CD4-positive, alpha-beta T cell treated with Interleukin-10 for 1 hour (primary cell): ENCODE measurements at regions not wholly inside any gene's neighbourhood (a gene's known extent, or its start where the extent isn't known, plus 50 kb on each side); places are given as distances from the start of the nearest gene placed in this dataset.

ENCODE experiments used
- DNase-seq: peaks from one replicate; pipeline ENCODE4 v3.0.0-alpha.2; 2020

DNA sequence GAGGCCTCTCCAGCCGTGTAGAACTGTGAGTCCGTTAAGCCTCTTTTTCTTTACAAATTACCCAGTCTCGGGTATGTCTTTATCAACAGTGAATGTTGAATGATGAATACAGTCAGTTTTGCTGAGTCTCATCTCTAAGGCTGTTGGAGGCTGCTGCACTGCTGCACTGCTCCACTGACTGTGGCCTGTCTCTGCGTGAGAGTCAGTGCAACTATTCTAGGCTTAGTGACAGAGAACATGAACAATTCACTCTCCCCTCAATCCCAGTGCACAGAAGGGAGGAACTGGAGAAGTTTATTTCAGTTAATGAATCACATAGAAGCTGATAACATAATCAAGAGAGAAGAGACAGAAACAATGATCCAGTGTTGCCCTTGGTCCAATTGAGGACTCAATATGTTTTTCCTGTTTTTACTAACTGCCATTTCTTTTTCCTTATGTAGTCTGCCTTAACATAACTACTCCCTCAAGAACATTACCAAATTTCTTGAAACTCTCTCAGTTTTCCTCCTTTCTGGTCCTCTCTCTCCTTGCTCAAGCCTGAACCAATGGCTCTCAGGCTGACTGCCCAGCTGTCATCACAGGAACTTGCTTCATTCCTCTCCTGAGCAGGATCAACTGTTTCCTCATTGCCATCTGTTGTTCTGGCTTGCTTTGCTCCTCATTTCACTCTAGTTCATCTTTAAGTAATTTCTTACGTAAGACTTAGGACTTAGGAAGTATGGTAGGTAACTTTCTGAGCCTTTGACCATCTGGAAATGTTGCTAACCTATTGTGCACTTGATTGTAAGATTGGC, 483.2 kb downstream of the METTL4 start:
- DNase-seq, result no peak

DNA sequence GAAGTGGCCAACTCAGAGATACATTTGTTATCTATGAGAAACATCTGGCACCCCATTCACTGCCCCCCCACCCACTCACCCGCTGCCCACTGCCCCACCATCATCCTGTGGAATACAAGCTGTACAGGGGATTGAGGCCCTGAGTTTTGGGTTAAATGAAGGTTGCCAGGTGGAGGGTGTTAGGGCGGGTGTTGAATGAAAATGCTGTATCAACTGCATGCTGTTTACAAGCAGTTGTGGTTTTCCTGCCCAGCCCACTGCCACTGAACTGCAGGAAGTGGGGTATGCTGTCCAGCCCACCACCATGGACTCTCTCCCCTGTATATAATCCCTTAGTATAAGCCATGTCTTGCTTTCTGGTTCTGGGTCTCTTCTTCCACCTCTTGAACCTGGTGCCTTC, 481.9 kb downstream of the METTL4 start:
- DNase-seq, result no peak

- DNase-seq, result no peak
Measured at GRCh38 chr18:2091937-2092336, 479.4 kb downstream of the METTL4 start.

DNA sequence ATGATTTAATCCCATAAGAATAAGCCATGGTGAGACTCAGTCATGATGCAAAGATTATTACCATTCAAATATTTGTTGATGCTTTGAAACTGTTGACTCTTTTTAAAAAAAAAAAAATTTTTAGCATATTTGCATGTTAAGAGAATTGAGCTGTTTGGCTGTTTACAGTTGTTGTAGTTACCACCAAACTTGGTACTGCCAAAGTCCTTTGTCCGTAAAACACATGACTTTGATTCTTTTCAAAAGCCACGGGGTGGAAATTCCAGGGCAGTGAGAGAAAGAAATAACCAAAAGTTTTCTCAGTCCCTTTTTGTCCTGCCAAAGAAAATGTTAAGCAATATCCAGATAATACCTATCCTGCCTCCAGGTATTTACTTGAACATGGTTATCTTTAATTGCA, 474.8 kb downstream of the METTL4 start:
- DNase-seq, result no peak

DNA sequence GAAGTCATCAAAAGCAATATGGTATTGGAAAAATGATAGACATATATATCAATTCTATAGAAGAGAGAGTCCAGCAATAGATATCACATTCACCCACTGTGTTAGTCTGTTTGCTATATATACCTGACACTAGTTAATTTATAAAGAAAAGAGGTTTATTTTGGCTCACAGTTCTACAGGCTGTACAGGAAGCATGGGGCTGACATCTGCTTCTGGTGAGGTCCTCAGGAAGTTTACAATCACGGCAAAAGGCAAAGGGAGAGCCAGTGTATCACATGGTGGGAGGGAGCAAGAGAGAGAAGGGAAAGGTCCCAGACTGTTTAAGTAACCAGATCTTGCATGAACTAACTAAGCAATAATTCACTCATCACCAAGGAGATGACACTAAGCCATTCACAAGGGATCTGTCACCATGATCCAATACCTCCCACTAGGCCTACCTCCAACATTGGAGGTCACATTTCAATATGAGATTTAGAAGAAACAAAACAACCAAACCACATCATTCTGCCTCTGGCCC, 470.6 kb downstream of the METTL4 start:
- no peak for DNase-seq

DNA sequence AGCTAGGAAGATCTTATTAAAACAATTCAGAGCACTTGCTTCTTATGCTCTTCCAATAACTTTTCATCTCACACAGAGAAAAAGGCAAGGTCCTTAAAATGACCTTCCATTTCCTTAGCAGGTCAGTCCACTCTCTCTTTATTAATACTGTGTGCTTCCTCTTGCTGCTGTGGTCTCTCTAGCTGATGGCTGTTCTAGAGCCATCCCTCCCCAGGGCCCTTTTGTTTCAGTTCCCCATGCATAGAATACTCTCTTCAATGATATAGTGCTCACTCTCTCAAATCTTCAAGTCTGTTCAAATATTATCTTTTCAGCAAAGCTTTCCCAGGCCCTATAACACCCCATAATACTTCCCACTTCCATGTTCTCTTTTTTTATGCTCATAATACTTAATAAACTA, 469.3 kb downstream of the METTL4 start:
- no peak for DNase-seq

GRCh38 chr18:2103299-2103698, 468.0 kb downstream of the METTL4 start:
- no peak for DNase-seq

DNA sequence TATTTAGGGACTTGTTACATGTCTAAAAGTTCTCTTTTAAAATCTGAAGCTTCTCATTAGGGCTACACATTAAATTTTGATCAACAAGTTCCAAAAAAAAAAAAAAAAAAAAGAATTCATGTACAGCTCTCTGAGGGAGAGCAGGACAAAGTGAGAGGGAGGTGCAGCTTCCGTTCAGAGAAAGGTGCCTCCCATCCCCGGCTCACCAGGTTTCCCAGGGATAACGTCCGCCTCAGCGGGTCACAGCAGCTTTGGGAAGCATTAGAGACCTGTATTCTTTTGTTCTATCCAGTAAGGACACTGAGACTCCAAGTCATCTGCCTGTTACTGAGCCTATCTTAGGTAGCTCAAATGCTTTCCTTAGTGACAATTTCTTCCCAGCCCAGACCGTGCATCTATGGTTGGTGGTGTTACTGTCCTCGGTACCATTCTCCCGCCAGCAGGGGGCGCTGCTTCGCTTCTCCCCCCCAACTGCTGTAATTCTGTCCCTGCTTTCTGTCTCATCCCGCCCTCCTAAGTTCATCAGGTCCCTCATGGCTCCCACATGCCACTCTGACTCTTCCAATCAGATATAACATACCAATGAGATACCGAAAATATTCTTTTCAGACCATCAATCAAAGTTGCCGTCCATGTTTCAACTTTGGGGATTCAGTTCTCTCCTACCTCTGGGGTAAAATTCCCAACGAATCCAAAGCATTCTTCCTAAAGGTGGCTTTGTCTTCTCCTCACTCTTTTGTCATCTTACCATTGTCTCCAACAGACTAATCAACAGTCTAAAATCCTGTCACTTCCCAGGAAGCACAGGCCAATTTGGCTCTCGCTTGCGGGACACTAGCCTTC, 466.5 kb downstream of the METTL4 start:
- peak; percentile 35 for DNase-seq

DNA sequence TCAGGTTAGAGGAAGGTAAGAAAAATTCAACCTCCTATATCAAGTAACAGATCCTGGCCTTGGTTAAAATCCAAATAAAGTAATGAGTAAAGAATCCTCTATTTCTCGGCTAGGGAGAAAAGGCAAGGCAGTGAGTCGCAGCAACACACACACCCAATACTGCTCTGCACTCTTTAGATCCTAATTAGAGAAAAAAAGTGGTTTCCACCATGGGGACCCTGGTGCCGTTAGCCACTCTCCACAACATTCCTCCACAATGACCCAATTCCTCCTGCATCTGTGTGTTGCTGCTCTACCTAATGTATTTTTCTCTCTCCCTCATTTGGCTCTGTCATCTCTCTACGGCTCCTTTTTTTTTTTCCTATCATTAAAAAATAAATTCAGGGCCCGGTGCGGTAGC, 462.7 kb downstream of the METTL4 start:
- DNase-seq, result no peak

DNA sequence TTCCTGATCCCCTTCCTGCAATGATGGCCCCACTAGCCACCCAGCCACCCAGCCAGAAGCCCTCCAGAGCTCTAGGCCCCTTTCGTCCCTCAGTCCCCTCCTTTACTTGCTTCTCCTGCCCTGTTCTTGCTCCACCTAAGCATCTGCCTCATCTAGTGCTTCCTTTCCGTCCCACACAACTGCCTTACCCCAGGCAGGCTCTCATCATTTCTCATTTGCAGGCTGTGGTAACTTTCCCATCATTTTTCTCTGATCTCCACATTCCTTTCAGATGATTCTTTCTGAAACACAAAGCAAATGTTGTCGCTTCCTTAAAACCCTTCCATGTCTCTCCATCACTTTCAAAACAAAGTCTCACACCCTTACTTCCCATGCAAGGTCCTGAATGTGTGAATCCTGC, 459.8 kb downstream of the METTL4 start:
- no peak for DNase-seq

DNA sequence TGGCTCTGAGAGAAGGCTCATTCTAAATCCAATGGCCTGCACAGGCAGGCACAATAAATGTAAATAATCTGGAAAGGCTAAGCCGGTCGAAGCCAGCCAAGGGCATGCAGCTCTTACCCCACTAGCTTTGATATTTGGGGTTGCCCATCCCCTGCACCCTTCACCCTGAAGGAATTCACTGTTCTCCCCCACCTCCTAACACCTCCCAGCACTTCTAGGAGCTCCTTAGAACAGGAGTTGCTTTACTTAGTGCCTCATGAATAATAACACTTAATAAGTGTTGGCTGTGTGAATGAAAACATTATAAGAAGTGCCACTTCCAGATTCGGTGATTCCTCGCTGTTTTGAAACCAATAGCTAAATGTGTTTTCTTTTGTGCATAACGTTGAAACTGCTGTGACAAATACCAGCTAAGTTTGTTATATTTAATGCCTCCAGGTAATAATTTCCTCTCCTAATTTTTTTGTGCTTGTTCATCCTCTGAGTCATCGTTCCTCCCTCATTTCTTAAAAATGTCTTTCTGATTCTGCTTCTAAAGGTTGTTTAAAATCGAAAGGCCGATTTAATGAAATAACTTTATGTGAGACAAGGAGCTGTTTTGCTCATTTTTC, 458.8 kb downstream of the METTL4 start:
- no peak for DNase-seq

DNA sequence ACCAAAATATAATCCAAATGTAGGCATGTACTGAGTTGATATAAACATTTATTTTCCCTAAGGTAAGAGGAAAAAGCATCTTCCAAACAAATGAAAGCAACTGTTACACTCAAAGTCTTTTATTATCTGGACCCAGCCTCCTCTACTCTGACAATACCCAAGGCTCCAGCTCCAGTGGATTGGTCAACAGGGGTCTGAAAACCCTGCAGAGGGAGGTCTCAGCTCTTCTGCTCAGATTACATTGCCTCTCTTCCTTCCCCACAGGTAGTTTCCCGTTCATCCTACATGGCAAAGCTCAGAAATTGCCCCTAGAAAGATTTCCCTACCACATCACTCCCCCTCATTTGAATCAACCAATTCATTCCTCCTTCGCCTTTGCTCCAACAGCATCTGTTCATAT, 457.0 kb downstream of the METTL4 start:
- DNase-seq, result no peak

DNA sequence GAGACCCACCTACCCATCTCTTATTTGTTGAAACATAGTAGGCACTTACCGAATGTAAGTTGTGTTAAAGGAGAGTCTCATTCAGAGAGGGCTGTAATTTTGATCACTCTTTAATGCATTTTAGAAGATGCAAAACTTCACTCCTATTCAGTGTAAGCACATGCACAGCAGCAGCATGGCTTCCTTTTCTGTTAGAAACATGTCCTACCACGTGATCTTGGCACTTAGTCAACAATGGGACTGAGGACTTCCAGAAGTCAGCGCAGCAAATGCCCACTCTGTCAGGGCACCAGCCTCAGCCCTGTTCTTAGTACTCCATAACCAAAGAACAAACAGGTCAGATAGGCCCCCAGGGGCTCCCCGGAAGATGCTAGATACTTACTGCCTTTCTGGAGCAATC, 456.5 kb downstream of the METTL4 start:
- no peak for DNase-seq

- no peak for DNase-seq
Measured at GRCh38 chr18:2121224-2121623, 450.1 kb downstream of the METTL4 start.

GRCh38 chr18:2123077-2123476, 448.2 kb downstream of the METTL4 start:
- DNase-seq, result no peak

- DNase-seq, result no peak
Measured at GRCh38 chr18:2134364-2134763, 436.9 kb downstream of the METTL4 start.

- no peak for DNase-seq
Measured at GRCh38 chr18:2135309-2135708, 436.0 kb downstream of the METTL4 start.

DNA sequence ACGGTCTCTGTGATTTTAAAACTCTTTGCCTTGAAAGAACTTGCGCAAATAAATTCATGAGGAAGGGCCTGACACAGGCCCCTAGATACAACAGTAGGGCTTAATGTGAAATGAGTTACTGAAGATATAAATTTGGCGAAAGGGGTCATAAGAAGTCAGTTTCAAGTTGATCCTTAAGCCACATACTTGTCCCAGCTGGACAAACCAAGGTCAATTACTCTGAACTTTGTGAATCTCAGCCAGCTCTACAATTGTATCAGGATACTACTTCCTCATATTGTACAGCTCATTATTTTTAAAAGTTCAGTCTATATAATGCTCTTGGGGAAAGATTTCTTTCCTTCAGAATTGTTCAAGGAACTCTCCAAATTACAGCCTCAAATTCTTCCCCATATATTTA, 432.8 kb downstream of the METTL4 start:
- no peak for DNase-seq

GRCh38 chr18:2139691-2140090, 431.6 kb downstream of the METTL4 start:
- DNase-seq, result no peak

DNA sequence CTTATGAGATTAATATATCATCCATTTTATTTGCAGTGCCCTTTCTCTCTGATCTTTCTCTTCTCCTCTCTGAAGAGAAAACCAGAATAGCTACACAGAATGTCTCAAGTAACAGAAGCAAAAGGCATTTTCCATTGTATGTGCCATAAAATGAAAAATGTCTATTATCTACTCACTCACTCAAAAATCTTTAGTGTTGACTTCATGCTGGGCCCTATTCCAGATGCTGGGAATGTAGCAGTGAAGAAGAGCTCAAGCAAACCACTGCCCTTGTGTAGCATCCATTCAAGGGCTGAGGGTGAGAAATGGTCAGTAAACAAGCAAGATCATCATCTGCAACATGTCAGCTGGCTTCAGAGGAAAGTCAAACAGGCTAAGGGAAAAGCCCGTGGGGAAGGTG, 427.7 kb downstream of the METTL4 start:
- DNase-seq, result no peak

DNA sequence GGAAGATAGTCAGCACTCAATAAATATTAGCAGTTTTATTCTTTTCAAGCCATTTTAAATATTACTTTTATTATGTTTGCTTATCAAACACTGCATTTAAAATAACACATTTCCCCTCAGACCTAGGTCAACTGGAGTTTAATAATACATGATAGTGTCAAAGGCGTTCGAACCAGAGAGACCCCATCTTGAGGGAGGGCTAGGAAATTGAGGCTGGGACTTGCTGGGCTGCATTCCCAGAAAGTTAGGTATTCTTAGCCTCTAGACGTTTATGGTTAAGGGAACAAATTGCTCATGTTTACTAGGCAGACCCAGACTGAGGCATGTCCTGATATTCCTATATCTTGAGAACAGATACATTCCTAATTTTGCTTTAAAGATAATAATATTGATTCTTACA, 426.5 kb downstream of the METTL4 start:
- no peak for DNase-seq

- no peak for DNase-seq
Measured at GRCh38 chr18:2146092-2146491, 425.2 kb downstream of the METTL4 start.

GRCh38 chr18:2146754-2147153, 424.6 kb downstream of the METTL4 start:
- DNase-seq, result no peak
